ENCODE measurements at regions not wholly inside any gene's neighbourhood (a gene's known extent, or its start where the extent isn't known, plus 50 kb on each side); places are given as distances from the start of the nearest gene placed in this dataset.

GRCh38 chr13:72120632-72121031 is 253.6 kb upstream of the DACH1 start:
- no peak for TF ChIP-seq ZNF274 (IDR thresholded peaks at IDR 0.05; ENCODE audit: insufficient read depth, insufficient read length)
- TF ChIP-seq CTCF (IDR thresholded peaks at IDR 0.05 in 2 of 3, conservative IDR thresholded peaks at IDR 0.05 in 1 of 3; ENCODE audit: control insufficient read depth in 2 of 3, extremely low read depth in 1 of 3, insufficient read depth in 1 of 3, low read depth in 3 of 3, low read length in 3 of 3): no peak
- no peak for TF ChIP-seq RFX5 (IDR thresholded peaks at IDR 0.05; ENCODE audit: low read depth, low read length)
- TF ChIP-seq CHD2 (IDR thresholded peaks at IDR 0.05; ENCODE audit: borderline replicate concordance, low read depth, low read length): no peak
